GM12865 (cell line): ENCODE measurements at regions not wholly inside any gene's neighbourhood (a gene's known extent, or its start where the extent isn't known, plus 50 kb on each side); places are given as distances from the start of the nearest gene placed in this dataset.

ENCODE experiments used
- DNase-seq: peaks from one replicate; pipeline ENCODE4 v3.0.0; 2010; ENCODE audit warnings: low read depth
- H3K4me3 ChIP-seq: 2 replicates; pipeline ENCODE4 v1.5.1; 2011; ENCODE audit warnings: mild to moderate bottlenecking, low read depth, low read length, control low read depth
- TF ChIP-seq, protein P1 (sequence below): IDR thresholded peaks from 2 replicates; pipeline ENCODE4 v1.5.1; 2011; ENCODE audit warnings: low read length, control low read depth, low read depth, inconsistent platforms; ENCODE audit not compliant: insufficient read depth; ENCODE audit errors: missing control alignments

DNA sequence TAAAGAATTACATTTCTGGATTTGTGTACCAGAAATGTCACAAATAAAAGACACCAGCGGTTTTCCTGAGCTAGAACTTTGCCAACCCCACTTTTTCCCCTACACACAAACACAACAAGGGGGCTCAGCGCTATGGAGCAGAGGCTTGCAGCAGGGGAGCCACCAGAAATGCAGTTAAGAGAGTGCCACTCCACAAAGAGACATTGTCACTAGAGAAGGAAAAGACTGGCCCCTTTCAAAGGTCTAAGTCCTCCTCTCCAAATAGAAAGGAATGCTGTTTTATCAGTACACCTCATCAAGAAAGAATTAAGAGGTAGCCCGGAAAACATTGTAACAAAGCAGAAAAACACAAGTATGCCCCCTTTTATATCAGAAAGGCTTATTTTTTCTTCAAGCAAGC is 419.5 kb downstream of the HNRNPD start:
- no peak overlapping the region for H3K4me3 ChIP-seq
- TF ChIP-seq, protein P1, sequence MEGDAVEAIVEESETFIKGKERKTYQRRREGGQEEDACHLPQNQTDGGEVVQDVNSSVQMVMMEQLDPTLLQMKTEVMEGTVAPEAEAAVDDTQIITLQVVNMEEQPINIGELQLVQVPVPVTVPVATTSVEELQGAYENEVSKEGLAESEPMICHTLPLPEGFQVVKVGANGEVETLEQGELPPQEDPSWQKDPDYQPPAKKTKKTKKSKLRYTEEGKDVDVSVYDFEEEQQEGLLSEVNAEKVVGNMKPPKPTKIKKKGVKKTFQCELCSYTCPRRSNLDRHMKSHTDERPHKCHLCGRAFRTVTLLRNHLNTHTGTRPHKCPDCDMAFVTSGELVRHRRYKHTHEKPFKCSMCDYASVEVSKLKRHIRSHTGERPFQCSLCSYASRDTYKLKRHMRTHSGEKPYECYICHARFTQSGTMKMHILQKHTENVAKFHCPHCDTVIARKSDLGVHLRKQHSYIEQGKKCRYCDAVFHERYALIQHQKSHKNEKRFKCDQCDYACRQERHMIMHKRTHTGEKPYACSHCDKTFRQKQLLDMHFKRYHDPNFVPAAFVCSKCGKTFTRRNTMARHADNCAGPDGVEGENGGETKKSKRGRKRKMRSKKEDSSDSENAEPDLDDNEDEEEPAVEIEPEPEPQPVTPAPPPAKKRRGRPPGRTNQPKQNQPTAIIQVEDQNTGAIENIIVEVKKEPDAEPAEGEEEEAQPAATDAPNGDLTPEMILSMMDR: no peak
- no peak for DNase-seq

GRCh38 chr4:81951891-81952455 is 421.8 kb downstream of the HNRNPD start:
- H3K4me3 ChIP-seq: no peak overlapping the region
- DNase-seq: no peak
- TF ChIP-seq, protein P1: no peak

DNA sequence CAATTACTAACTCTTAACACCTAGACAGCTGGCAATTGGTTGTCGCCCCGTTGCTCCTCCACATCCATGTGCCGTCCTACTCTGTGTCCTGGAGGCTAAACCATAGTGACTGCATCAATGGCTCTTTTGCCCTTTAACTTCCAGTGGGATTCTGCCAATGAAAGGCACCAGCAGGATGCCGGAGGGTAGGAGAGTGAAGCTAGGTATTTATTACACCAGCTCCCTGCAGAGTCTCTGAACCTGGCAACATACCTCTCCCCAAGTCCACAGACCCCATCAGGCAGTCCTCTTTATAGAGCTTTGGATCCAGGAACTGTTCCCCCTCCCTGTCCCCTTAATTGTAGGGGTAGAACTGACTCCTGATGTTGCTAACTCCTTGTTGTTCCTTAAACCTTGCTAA is 426.8 kb downstream of the HNRNPD start:
- TF ChIP-seq, protein P1: no peak
- no peak for DNase-seq
- H3K4me3 ChIP-seq: no peak overlapping the region

DNA sequence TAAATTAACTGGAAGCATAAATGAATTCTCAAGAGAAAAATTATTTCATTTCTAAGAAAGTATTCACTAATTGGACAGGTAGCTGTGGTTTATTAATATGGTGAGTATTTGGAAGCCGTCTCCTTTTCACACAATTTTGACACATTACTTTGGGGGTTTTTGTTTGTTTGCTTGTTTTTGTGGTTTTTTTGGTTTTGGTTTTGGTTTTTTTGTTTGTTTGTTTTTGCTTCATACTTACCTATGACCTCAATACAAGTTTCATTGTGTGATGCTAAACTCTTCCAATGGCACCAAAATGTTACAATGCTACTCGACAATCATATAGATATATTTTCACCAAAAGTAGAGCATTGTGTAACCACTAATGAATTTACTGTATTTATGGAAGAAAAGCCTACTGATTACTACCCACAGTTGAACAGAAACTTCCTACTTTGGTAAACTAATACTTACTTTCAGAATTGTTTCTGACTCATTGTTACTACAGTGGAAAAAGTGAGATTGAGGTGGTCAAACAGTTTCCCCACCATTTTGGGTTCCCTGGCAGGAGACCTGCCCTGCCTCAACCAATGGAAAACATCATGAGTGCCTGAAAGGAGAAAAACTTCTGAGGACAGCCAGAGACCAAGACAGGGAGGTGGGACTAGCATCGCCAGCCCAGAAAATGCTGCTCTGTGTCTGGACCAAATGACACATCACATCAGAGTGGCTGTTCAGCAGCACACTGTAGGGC is 443.1 kb downstream of the HNRNPD start:
- no peak for DNase-seq
- TF ChIP-seq, protein P1: no peak
- H3K4me3 ChIP-seq: no peak overlapping the region

- TF ChIP-seq, protein P1: no peak
- no peak overlapping the region for H3K4me3 ChIP-seq
- no peak for DNase-seq
These were observed 450.7 kb downstream of the HNRNPD start for GRCh38 chr4:81923140-81923539.

DNA sequence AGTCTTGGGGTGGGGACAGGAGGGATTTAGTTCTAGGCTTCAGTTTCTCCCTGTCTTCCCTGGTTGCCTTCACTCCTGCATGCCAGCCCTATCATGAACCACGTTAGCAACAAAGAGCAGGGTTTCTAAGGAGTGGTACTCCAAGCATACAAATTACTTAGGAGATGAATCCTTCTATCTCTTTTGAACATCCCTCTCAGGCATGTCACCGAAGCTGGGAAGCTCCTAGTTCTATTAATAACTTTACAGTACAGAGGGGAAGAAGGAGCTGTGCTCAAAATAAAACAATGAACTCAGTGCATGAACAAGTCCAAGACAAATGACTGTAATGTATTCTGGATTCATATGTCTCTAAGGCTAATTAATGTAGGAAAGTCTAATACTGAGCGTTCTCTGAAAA is 450.6 kb upstream of the RASGEF1B start:
- TF ChIP-seq, protein P1: no peak
- DNase-seq: no peak
- no peak overlapping the region for H3K4me3 ChIP-seq

DNA sequence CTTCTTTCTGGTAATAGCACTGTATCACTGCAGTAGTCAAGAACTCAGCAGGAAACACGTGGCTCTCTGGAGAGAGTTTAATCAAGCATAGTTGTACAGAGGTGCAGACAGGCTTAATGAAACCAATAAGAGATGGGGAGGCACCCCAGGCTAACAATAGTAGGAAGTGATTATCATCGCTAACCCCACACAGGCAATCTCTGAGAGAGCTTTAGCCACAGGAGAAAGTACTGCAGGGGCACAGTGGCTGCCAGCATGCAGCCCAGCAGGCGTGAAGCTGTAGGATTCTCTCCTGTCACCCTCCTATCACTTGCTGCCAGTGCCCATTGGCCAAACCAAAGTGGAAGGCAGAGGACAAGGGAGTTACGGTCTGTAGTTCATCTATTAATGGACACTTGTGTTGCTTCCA is 450.0 kb upstream of the RASGEF1B start:
- no peak for DNase-seq
- H3K4me3 ChIP-seq: no peak overlapping the region
- TF ChIP-seq, protein P1: no peak
